ENCODE measurements at regions not wholly inside any gene's neighbourhood (a gene's known extent, or its start where the extent isn't known, plus 50 kb on each side); places are given as distances from the start of the nearest gene placed in this dataset.

DNA sequence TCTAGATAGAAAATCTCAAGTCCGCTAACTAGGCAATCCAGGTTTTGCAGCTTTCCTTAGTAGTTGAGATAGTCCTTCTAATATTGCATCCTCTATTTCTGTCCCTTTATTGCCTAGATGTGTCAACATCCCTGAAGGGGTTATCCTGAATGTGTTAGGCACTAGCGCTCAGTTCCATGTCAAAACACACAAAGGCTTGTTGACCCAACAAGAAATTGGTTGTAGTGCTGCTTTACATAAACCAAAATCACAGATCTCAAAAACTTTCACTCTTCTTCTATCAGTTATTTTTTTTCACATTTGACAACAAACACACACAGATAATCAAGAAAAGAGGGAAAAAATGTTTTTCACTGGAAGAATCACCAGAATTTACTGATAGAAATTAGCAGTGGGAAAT is 51.4 kb upstream of the SOX2 start:
- H3K4me3 ChIP-seq (ENCODE audit: low read depth, low read length) = no peak overlapping the region
- TF ChIP-seq, protein P1, sequence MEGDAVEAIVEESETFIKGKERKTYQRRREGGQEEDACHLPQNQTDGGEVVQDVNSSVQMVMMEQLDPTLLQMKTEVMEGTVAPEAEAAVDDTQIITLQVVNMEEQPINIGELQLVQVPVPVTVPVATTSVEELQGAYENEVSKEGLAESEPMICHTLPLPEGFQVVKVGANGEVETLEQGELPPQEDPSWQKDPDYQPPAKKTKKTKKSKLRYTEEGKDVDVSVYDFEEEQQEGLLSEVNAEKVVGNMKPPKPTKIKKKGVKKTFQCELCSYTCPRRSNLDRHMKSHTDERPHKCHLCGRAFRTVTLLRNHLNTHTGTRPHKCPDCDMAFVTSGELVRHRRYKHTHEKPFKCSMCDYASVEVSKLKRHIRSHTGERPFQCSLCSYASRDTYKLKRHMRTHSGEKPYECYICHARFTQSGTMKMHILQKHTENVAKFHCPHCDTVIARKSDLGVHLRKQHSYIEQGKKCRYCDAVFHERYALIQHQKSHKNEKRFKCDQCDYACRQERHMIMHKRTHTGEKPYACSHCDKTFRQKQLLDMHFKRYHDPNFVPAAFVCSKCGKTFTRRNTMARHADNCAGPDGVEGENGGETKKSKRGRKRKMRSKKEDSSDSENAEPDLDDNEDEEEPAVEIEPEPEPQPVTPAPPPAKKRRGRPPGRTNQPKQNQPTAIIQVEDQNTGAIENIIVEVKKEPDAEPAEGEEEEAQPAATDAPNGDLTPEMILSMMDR (conservative IDR thresholded peaks at IDR 0.05; ENCODE audit: low read depth, low read length) = no peak
- DNase-seq (ENCODE audit: low read depth) = no peak

DNA sequence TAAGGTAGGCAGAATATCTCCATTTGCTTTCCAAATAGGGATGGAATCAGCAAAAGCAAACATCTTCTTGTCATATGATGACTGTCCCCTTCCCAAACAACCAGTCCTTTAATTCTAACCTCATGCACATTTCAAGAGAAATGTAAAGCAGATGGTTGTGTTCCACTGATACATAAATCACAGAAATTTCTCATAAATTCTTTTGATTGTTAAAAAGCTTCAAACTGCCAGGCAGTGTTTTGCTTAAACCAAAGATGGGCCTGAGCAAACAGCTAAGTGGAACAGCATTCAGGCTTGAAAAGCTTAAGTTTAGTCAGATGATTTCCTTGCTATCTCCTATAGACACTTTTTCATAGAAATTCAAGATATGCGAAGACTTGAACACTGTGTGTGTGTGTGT is 74.3 kb upstream of the SOX2 start:
- no peak for DNase-seq (ENCODE audit: low read depth)
- no peak overlapping the region for H3K4me3 ChIP-seq (ENCODE audit: low read depth, low read length)

DNA sequence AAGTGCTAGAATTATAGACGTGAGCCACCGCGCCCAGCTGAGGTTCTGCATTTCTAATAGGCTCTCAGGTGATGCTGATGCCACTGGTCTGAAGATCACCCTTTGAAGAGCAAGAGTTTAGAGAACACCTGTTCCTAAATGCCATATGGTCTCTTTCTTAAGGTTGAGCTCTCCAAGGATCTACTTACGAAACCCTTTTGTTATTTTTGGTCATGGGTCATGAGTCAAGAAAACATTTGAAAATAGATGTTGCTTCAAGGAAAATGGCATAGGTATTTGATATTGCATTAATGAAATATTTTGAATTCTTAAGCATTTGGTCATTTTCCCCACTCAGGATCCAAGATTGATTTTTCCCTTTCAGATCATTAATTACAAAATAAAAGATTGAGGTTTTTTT is 74.7 kb upstream of the SOX2 start:
- TF ChIP-seq, protein P1 (conservative IDR thresholded peaks at IDR 0.05; ENCODE audit: low read depth, low read length) = no peak
- DNase-seq (ENCODE audit: low read depth) = no peak
- H3K4me3 ChIP-seq (ENCODE audit: low read depth, low read length) = no peak overlapping the region

More for the DNA sequence above, 74.3 kb upstream of the SOX2 start:
- TF ChIP-seq, protein P1 (conservative IDR thresholded peaks at IDR 0.05; ENCODE audit: low read depth, low read length) = no peak

DNA sequence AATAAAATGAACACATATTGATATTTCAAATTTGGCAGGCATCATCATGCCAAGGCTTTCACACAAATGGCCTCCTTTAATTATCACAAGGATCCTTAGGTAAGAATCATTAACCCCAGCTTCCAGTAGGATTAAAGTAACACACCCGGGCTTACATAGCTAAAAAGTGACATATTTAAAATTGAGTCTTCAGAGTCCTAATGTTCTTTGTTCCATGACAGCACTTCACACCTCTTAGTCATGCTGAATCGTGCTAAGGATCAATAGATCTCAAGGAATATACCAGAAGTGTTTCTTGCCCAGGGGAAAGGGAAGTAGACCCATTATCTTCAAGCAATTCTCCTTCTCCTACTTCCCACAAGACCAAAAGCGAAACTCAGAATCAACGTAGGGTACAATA is 76.6 kb upstream of the SOX2 start:
- H3K4me3 ChIP-seq (ENCODE audit: low read depth, low read length) = no peak overlapping the region
- DNase-seq (ENCODE audit: low read depth) = no peak
- TF ChIP-seq, protein P1 (conservative IDR thresholded peaks at IDR 0.05; ENCODE audit: low read depth, low read length) = no peak

DNA sequence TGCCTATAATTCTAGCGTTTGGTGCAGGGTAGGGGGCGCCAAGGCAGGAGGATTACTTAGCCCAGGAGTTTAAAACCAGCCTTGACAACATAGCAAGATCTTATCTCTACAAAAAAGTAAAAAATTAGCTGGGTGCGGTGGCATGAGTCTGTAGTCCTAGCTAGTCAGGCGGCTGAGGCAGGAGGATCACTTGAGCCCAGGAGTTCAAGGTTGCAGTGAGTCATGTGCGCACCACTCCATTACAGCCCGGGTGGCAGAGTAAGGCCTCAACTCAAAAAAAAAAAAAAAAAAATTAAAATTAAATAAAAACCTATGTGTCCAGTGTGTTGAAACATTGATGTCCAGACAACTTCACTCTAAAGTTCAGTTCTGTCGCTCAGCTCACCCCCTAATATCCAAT is 78.2 kb upstream of the SOX2 start:
- no peak for DNase-seq (ENCODE audit: low read depth)
- TF ChIP-seq, protein P1 (conservative IDR thresholded peaks at IDR 0.05; ENCODE audit: low read depth, low read length) = no peak
- H3K4me3 ChIP-seq (ENCODE audit: low read depth, low read length) = no peak overlapping the region

DNA sequence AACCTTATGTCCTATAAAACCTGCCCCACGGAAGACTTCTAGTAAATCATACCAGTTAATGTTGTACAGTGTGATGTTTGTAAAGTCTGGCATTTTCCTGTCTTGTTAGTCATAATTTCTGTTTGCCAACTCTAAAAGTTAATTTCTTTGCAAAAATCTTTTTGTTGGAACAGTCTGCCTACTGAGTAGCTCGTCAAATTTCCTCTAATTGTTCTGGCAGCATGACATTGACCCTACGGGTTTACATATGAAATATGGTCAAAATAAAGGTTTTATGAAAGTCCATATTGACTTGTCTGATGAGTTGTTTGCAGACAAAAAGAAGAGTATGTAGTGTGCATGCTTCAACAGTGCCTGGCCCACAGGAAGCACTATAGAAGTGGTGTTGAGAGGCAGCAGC is 79.8 kb upstream of the SOX2 start:
- H3K4me3 ChIP-seq (ENCODE audit: low read depth, low read length) = no peak overlapping the region
- no peak for DNase-seq (ENCODE audit: low read depth)
- TF ChIP-seq, protein P1 (conservative IDR thresholded peaks at IDR 0.05; ENCODE audit: low read depth, low read length) = no peak

DNA sequence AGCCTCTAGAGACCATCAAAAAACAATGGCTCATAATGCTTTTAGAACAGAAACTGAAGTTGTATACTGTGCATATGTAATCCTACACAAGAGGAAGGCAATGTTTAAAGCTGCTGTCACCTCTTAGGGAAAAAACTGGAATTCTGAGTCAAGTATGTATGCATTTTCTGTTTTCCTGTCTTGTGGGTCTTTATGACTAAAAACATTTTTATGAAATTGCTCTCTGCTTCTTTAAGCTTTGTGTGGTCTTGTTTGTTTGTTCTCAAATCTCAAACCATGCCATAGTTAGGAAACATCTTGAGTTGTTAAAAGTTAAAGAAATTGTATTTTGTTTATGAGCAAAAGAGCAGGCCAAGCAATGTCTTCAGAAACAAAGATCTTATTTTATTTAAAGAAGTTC is 80.9 kb upstream of the SOX2 start:
- no peak for DNase-seq (ENCODE audit: low read depth)
- TF ChIP-seq, protein P1 (conservative IDR thresholded peaks at IDR 0.05; ENCODE audit: low read depth, low read length) = no peak
- H3K4me3 ChIP-seq (ENCODE audit: low read depth, low read length) = no peak overlapping the region
